Amniotic epithelial cell (primary cell): ENCODE measurements at regions not wholly inside any gene's neighbourhood (a gene's known extent, or its start where the extent isn't known, plus 50 kb on each side); places are given as distances from the start of the nearest gene placed in this dataset.
A peak's percentile ranks its signal among the peaks of the same experiment; 100 is the strongest.

ENCODE experiments used
- DNase-seq: peaks from one replicate; pipeline ENCODE4 v3.0.0-alpha.2; 2010; ENCODE audit warnings: low read depth

- DNase-seq: no peak
Observed at GRCh38 chr15:96415513-96416217, 85.2 kb downstream of the NR2F2 start.

- DNase-seq: no peak
Observed at GRCh38 chr15:96416218-96416933, 85.9 kb downstream of the NR2F2 start.

GRCh38 chr15:96416934-96417759, 86.6 kb downstream of the NR2F2 start:
- no peak for DNase-seq

GRCh38 chr15:96417760-96418130, 87.2 kb downstream of the NR2F2 start:
- DNase-seq: no peak

- no peak for DNase-seq
Observed at GRCh38 chr15:96418146-96418545, 87.6 kb downstream of the NR2F2 start.

DNA sequence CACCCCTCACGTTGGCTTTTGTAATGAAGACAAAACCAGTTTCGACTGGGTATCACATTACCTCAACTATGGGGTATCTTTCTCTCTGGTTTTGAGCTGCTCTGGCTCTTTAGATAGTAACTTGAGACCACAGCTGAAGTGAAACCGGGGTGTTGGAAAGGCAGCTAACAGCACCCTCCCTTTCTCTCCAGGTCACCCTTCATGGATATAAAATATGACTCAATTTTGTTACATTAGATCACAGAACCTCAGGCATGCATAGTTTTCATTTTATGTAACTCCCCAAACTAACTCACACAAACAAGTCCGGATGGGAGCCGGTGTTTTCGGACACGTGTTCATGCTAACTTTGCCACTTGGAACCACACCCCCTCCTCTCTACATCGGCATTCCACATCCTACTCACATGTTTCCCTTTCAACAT, 90.7 kb downstream of the NR2F2 start:
- DNase-seq: no peak

DNA sequence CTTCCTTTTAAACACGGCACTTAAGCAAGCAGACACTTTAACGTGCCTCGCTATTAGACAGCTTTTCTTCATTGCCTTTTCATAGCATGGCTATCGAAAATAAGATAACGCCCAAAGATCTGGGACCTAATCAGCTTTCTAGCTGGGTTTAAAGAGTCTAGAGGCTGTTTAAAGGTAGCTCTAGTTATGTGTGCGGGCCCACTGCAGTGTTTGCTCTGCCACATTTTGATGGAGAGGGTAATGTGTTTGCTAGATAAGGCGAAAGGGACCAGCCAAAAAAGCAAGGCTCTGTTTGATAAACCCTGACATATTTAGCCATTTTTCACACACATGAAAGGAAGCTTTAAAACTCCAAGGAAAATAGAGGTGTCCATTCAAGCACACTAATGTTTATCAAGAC, 91.6 kb downstream of the NR2F2 start:
- DNase-seq: no peak

- no peak for DNase-seq
Observed at GRCh38 chr15:96424674-96425073, 94.2 kb downstream of the NR2F2 start.

DNA sequence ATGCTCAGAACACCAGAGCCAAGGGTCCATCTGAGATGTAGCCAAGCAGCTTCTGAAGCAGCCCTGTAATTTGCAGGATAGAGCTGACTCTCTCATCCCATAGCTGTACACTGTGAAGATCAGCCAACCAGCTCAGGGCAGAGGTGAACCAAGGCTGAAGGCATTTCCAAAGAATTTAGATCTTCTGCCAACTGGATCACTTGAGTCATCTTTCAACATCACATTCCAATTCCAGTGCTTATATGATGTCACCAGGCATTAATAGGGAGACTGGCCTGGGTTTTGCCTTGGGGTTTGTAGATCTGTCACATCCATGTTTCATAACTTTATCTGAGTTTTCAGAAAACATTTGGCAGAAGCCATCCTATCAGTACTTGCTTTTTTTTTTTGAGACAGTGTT, 98.2 kb downstream of the NR2F2 start:
- peak; percentile 75 for DNase-seq

GRCh38 chr15:96431786-96432185, 101.3 kb downstream of the NR2F2 start:
- DNase-seq: no peak

- DNase-seq: no peak
Observed at GRCh38 chr15:96435022-96435421, 104.5 kb downstream of the NR2F2 start.

- DNase-seq: no peak
Observed at GRCh38 chr15:96435841-96436240, 105.3 kb downstream of the NR2F2 start.

GRCh38 chr15:96440978-96441377, 110.5 kb downstream of the NR2F2 start:
- DNase-seq: no peak

GRCh38 chr15:96442076-96442475, 111.6 kb downstream of the NR2F2 start:
- DNase-seq: no peak

- no peak for DNase-seq
Observed at GRCh38 chr15:96444865-96445264, 114.4 kb downstream of the NR2F2 start.

DNA sequence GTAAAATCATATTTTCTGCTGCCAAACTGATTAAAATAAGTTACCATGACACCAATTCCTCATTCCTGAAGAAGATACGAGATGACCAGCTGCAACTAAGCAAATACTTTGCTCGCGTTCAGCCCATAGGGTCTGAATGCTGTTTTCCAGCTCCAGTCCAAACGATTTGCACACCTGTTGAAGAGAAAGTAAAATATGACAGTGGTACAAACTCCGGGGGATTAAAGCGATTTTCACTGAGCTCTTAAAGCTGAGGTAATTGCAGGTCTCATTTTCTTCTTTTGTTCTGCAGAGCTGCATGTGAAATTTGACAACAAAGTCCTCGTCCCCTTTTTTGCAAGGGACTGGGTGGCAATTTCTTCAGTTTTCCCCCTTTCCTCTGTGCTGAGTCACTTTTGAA, 118.4 kb downstream of the NR2F2 start:
- DNase-seq: no peak

GRCh38 chr15:96457841-96458240, 127.3 kb downstream of the NR2F2 start:
- DNase-seq: no peak

DNA sequence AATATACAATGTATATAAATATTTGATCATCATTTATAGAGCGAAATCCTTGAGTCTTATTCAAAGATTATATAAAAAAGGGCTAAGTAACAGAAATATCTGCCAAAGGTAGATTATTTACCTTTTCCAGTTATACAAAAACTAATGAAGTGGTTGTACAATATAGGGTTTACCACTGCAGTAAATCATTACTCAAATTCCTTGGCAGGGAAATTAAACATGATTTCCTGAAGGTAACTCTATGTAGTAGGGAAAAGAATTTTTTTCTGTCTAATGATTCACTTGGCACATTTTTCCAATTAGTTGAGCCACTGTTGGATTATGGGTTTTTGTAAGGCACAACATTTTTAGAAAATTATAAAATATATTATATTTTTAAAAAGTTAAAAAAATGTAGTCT, 129.6 kb downstream of the NR2F2 start:
- no peak for DNase-seq

- no peak for DNase-seq
Observed at GRCh38 chr15:96462768-96463750, 132.6 kb downstream of the NR2F2 start.

DNA sequence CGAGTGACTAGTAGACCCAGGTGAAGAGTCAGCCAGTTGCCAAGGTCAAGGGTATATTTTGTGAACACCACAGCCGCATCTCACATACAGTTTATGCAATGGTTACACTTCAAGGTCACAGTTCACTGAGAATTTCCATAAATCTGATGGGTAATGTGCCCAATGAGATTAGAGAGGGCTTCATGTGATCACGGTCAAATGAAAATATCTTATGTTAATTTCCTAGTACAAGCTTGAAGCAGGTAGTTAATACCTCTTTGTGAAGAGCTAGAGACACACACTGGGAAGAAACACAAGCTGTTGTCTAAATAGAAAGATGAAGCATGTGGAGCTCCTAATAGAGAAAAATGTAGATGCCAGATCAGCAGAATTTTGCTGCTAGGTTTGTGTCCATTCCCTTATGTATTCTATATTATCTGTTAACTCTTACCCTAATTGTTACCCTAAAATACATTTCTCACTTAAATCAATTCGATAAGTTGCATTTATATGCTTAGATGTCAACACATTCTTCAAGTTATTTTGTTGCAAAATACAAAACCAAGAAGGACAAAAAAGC, 136.0 kb downstream of the NR2F2 start:
- no peak for DNase-seq

DNA sequence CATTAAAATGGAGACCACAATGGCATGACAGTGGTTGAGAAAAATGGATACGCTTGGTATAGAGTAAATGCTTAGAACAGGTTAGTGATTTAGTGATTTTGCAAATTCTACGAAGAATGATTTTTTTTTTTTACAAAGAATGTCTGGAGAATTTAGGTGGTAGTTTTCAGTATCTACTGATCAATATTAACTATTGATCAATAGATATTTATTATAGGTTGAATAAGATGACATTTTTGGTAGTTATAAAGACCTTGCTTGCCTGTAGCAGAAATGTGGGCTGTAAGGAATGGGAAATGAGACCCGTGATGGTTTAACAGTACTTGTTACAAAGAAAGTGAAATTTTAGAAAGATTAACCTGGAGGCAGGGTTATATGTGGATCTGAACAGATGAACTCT, 137.5 kb downstream of the NR2F2 start:
- no peak for DNase-seq
